DMS153 treated with DMSO at 0.1 percent for 48 hours (cell line): ENCODE measurements at regions not wholly inside any gene's neighbourhood (a gene's known extent, or its start where the extent isn't known, plus 50 kb on each side); places are given as distances from the start of the nearest gene placed in this dataset.

ENCODE experiments used
- DNase-seq: peaks from one replicate; lab custom pipeline; 2025; ENCODE audit not compliant: unreplicated experiment; lab: John Stamatoyannopoulos, UW

DNA sequence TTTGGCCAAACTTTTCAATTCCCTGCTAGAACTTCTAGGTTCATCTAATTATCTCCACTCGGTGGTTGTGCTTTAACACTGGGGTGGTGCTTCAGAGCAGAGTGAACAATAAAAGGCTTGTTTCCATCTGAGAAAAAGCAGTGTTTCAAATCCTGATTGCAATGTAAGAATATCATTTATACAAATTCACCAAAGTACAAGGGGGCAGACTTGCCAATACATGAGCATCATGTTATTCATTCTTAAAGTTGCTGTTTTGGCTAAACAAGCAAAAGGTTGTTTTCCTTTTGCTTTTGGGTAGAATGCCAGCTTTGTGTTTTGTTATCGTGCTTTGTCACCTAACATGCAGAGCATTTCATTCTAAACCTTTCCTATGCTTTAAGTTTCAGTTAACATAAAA lies 78.5 kb upstream of the UBAC2 start:
- no peak for DNase-seq

DNA sequence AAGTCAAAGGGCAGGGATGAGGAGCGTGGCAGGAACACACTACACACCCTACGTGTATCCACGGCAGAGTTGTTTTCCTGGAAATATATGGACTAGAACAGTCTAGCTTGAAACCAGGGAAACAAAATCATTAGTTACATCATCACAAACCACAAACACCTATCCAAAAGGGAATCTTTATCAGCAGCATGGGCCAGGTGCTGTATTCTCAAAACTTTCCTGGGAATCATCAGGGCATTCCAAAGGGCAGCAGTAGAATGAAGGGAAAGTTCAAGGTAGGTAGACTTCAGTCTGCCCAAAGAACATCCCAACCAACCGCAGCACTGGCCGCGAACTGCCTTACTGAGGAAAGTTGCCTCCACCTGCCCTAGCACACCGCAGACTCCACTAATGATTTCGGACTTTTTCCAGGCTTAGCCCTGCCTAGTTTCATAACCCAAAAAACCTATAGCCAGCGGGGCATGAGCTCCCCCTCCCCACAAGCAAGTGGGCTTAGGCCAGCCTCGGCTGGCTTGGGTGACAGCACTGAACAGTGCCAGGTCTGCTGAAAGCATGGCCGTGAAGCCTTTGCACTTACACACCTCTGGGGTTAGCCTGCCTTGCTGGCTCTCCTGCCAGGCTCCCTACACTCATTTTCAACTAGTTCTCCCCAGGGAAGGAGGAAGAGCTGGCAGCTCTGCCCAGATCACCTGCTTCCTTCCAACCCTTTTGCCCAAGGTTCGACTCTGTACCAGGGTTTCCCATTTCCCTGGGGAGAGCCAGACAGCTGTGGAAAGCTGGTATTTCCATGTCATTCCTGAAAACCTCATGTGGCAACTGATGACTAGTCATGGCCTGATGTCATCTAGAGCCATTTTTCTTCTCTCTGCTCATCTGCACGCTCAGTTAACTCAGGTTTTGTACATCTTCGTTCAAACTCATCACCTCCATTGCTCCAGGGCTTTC lies 77.3 kb upstream of the UBAC2 start:
- DNase-seq = no peak

GRCh38 chr13:99124046-99124400 lies 76.6 kb upstream of the UBAC2 start:
- no peak for DNase-seq

DNA sequence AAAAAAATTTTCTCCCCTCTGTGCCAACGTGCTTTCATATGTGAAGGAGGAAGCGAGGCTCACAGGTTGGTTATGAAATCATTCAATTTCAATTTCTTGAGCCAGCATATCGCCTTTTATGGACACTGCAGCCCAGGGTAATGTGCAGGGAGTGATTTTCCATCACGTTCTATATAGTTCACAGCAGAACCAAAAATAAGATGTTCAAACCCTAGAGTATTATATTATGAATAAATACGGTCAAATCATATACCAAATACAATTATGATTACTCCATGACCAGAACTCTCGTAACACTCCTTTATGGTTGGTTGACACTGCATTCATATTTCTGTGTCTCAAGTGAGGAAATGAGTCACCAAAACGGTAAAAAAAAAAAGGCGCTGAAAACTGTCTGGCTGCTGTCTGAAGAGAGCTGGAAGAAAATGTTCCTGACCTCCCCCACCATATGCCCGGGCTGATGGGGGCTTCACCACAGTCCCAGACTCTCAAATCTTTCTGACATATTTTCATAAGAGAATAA lies 75.8 kb upstream of the UBAC2 start:
- no peak for DNase-seq

- no peak for DNase-seq
These were observed 75.2 kb upstream of the UBAC2 start for GRCh38 chr13:99125326-99125915.

- DNase-seq = no peak
These were observed 73.8 kb upstream of the UBAC2 start for GRCh38 chr13:99126821-99127220.

- no peak for DNase-seq
These were observed 71.6 kb upstream of the UBAC2 start for GRCh38 chr13:99129050-99129449.

GRCh38 chr13:99129951-99130350 lies 70.7 kb upstream of the UBAC2 start:
- no peak for DNase-seq

GRCh38 chr13:99131410-99131809 lies 69.2 kb upstream of the UBAC2 start:
- DNase-seq = no peak

- no peak for DNase-seq
These were observed 68.3 kb upstream of the UBAC2 start for GRCh38 chr13:99132295-99132835.

GRCh38 chr13:99133230-99133629 lies 67.4 kb upstream of the UBAC2 start:
- no peak for DNase-seq

GRCh38 chr13:99133848-99134247 lies 66.8 kb upstream of the UBAC2 start:
- DNase-seq = no peak

DNA sequence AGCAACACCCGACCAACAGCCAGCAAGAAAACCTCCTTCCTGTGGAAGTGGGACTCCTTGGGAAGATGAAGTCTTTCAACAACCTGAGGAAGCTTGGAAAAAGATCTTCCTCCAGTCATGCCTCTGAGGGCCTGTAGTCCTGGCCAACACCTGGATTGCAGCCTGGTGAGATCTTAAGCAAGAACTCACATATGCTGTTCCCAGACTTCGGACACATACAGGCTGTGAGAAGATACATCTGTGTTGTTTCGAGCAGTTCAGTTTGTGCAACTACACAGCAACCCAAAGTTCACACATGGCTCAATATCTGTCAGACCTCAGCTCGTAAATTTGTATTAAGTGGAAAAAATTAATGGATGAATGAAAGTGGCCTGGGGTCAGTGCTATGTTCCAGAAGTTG lies 65.1 kb upstream of the UBAC2 start:
- DNase-seq = no peak

DNA sequence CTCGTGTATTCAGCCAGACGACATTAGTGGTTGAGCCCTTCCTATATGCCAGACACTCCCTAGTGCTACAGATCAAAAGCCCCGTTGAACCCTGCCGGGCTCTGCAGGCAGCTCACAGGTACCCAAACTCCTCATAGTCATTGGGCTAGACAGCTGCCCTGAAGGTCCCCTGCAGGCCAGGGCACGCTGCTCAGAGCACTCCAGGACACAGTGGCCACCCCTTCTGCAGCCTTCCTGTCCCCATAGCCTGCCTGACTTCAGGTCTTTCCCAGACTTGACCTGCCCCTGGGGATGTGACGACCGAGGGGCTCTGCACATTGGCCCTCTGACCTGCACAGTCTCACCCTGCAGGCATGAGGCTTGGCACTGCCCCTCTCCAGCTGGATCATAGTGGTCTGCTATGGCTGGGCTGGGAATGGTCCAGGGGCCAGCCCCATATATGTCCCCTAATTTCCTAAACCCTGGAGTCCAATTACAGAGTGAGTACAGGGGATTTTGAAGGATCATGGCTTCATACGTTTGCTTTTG lies 64.2 kb upstream of the UBAC2 start:
- no peak for DNase-seq

GRCh38 chr13:99140831-99141230 lies 59.8 kb upstream of the UBAC2 start:
- DNase-seq = no peak

DNA sequence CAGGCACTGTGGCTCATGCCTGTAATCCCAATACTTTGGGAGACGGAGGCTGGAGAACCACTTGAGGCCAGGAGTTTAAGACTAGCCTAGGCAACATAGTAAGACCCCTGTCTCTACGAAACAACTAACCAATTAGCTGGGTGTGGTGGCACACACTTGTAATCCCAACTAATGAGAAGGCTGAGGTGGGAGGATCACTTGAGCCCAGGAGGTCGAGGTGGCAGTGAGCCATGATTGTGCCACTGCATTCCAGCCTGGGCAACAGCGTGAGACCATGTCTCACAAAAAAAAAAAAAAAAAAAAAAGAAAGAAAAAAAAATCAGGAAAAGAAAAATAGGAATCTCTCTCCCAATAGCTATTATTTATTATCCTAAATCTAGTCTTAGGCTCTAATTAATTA lies 56.8 kb upstream of the UBAC2 start:
- no peak for DNase-seq

DNA sequence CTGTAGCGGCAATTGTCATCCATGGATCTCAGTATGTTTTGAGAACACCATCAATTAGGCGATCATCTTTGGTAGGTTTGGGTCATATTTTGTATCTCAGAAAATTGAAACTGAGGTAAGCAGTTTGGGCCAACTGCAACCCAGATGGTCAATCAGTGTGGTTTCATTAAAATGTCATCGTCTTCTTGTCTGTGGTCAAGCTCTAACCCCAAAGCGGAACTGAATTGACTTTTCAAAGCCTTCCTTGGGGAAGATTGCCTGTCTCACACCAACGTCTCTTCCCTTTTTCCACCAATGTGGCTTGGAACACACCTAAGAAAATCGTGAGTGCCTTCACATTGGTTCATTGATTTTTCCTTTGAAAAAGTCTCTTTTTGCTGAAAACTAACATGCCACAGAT lies 56.3 kb upstream of the UBAC2 start:
- no peak for DNase-seq

GRCh38 chr13:99145461-99145860 lies 55.2 kb upstream of the UBAC2 start:
- no peak for DNase-seq

- DNase-seq = no peak
These were observed 49.9 kb upstream of the UBAC2 start for GRCh38 chr13:99150575-99151361.
